ENCODE measurements at regions not wholly inside any gene's neighbourhood (a gene's known extent, or its start where the extent isn't known, plus 50 kb on each side); places are given as distances from the start of the nearest gene placed in this dataset.

- intact Hi-C loops (cut with micrococcal nuclease), result no loop called here
- Mint-ChIP-seq H3K27ac (no peak overlapping the region), H3K4me1 (ENCODE audit: low read depth) (no peaks in the 10 kb centered on the region)
These were observed 116.6 kb downstream of the MRPL14 start for GRCh38 chr6:44010411-44011349.

GRCh38 chr6:44009425-44010321 is 117.6 kb downstream of the MRPL14 start:
- Mint-ChIP-seq H3K4me1 (ENCODE audit: low read depth) (no peaks in the 10 kb centered on the region), H3K36me3 (ENCODE audit: low read depth) (no peaks in the 10 kb centered on the region), H3K27ac (no peak overlapping the region), H3K27me3 (ENCODE audit: insufficient read depth) (peaks cover 24% of the 10 kb centered on the region), H3K4me3 (no peak overlapping the region), H3K9me3 (no peaks in the 10 kb centered on the region)
- no peak for DNase-seq (ENCODE audit: low spot score)
- intact Hi-C loops (cut with micrococcal nuclease), result no loop called here

More at GRCh38 chr6:44010411-44011349, 116.6 kb downstream of the MRPL14 start:
- Mint-ChIP-seq H3K9me3 (no peaks in the 10 kb centered on the region), H3K4me3 (no peak overlapping the region), H3K36me3 (ENCODE audit: low read depth) (no peaks in the 10 kb centered on the region), H3K27me3 (ENCODE audit: insufficient read depth) (peaks cover 20% of the 10 kb centered on the region)
- no peak for DNase-seq (ENCODE audit: low spot score)

- Mint-ChIP-seq H3K9me3 (no peaks in the 10 kb centered on the region), H3K4me1 (ENCODE audit: low read depth) (no peaks in the 10 kb centered on the region), H3K27ac (no peak overlapping the region), H3K4me3 (no peak overlapping the region), H3K36me3 (ENCODE audit: low read depth) (no peaks in the 10 kb centered on the region), H3K27me3 (ENCODE audit: insufficient read depth) (peaks cover 25% of the 10 kb centered on the region)
- DNase-seq (ENCODE audit: low spot score), result no peak
- intact Hi-C loops (cut with micrococcal nuclease), result no loop called here
These were observed 118.4 kb downstream of the MRPL14 start for GRCh38 chr6:44008821-44009370.

GRCh38 chr6:44007818-44008621 is 119.2 kb downstream of the MRPL14 start:
- DNase-seq (ENCODE audit: low spot score), result no peak
- peaks cover 32% of the 10 kb centered on the region for H3K27me3 Mint-ChIP-seq (ENCODE audit: insufficient read depth)
- H3K9me3 Mint-ChIP-seq, result no peaks in the 10 kb centered on the region
- intact Hi-C loops (cut with micrococcal nuclease), result no loop called here
- H3K27ac Mint-ChIP-seq, result no peak overlapping the region
- no peaks in the 10 kb centered on the region for H3K4me1 Mint-ChIP-seq (ENCODE audit: low read depth)
- no peaks in the 10 kb centered on the region for H3K36me3 Mint-ChIP-seq (ENCODE audit: low read depth)
- H3K4me3 Mint-ChIP-seq, result no peak overlapping the region

- peaks cover 37% of the 10 kb centered on the region for H3K27me3 Mint-ChIP-seq (ENCODE audit: insufficient read depth)
- intact Hi-C loops (cut with micrococcal nuclease), result no loop called here
- no peaks in the 10 kb centered on the region for H3K9me3 Mint-ChIP-seq
These were observed 120.4 kb downstream of the MRPL14 start for GRCh38 chr6:44006872-44007303.

GRCh38 chr6:44006123-44006871 is 121.0 kb downstream of the MRPL14 start:
- no peak overlapping the region for H3K27ac Mint-ChIP-seq
- H3K27me3 Mint-ChIP-seq (ENCODE audit: insufficient read depth), result peaks cover 40% of the 10 kb centered on the region
- intact Hi-C loops (cut with micrococcal nuclease), result no loop called here
- H3K9me3 Mint-ChIP-seq, result no peaks in the 10 kb centered on the region
- H3K4me3 Mint-ChIP-seq, result no peak overlapping the region
- H3K4me1 Mint-ChIP-seq (ENCODE audit: low read depth), result no peaks in the 10 kb centered on the region
- H3K36me3 Mint-ChIP-seq (ENCODE audit: low read depth), result no peaks in the 10 kb centered on the region
- DNase-seq (ENCODE audit: low spot score), result no peak

More at GRCh38 chr6:44006872-44007303, 120.4 kb downstream of the MRPL14 start:
- H3K4me1 Mint-ChIP-seq (ENCODE audit: low read depth), result no peaks in the 10 kb centered on the region
- DNase-seq (ENCODE audit: low spot score), result no peak
- H3K4me3 Mint-ChIP-seq, result no peak overlapping the region
- no peak overlapping the region for H3K27ac Mint-ChIP-seq
- H3K36me3 Mint-ChIP-seq (ENCODE audit: low read depth), result no peaks in the 10 kb centered on the region

GRCh38 chr6:44005507-44005903 is 121.7 kb downstream of the MRPL14 start:
- no peak for DNase-seq (ENCODE audit: low spot score)
- Mint-ChIP-seq H3K27me3 (ENCODE audit: insufficient read depth) (peaks cover 42% of the 10 kb centered on the region), H3K4me1 (ENCODE audit: low read depth) (peaks cover 2% of the 10 kb centered on the region), H3K9me3 (no peaks in the 10 kb centered on the region), H3K4me3 (no peak overlapping the region), H3K36me3 (ENCODE audit: low read depth) (no peaks in the 10 kb centered on the region), H3K27ac (no peak overlapping the region)
- intact Hi-C loops (cut with micrococcal nuclease), result no loop called here

GRCh38 chr6:44004625-44005506 is 122.4 kb downstream of the MRPL14 start:
- Mint-ChIP-seq H3K4me3 (no peak overlapping the region), H3K9me3 (no peaks in the 10 kb centered on the region), H3K27me3 (ENCODE audit: insufficient read depth) (peaks cover 42% of the 10 kb centered on the region), H3K4me1 (ENCODE audit: low read depth) (peaks cover 6% of the 10 kb centered on the region), H3K36me3 (ENCODE audit: low read depth) (no peaks in the 10 kb centered on the region), H3K27ac (no peak overlapping the region)
- intact Hi-C loops (cut with micrococcal nuclease), result loop anchor here (5.0 kb wide), 2 partner anchors 42 to 283 kb away; no protein-coding TSS in a partner anchor
- DNase-seq (ENCODE audit: low spot score), result no peak

- Mint-ChIP-seq H3K4me3 (no peak overlapping the region), H3K27me3 (ENCODE audit: insufficient read depth) (peaks cover 39% of the 10 kb centered on the region), H3K36me3 (ENCODE audit: low read depth) (no peaks in the 10 kb centered on the region), H3K4me1 (ENCODE audit: low read depth) (peaks cover 6% of the 10 kb centered on the region), H3K27ac (no peak overlapping the region), H3K9me3 (no peaks in the 10 kb centered on the region)
- intact Hi-C loops (cut with micrococcal nuclease), result loop anchor here (5.0 kb wide), 2 partner anchors 43 to 282 kb away; no protein-coding TSS in a partner anchor
- no peak for DNase-seq (ENCODE audit: low spot score)
These were observed 123.1 kb downstream of the MRPL14 start for GRCh38 chr6:44004136-44004535.

GRCh38 chr6:44003345-44004061 is 123.7 kb downstream of the MRPL14 start:
- intact Hi-C loops (cut with micrococcal nuclease), result loop anchor here (2.0 to 5.0 kb wide), 4 partner anchors 44 to 281 kb away; partner anchors contain the start of gene VEGFA
- Mint-ChIP-seq H3K4me1 (ENCODE audit: low read depth) (peaks cover 6% of the 10 kb centered on the region), H3K36me3 (ENCODE audit: low read depth) (no peaks in the 10 kb centered on the region), H3K27me3 (ENCODE audit: insufficient read depth) (peaks cover 37% of the 10 kb centered on the region), H3K4me3 (no peak overlapping the region), H3K9me3 (no peaks in the 10 kb centered on the region), H3K27ac (no peak overlapping the region)
- DNase-seq (ENCODE audit: low spot score), result no peak

Measured in activated T-helper 1 cell treated with anti-CD3 and anti-CD28 coated beads, Interleukin-12 subunit alpha, Interleukin-12 subunit beta, Interleukin-2, Interleukin-4 antibody, amounts not matched to agents 30 ng/mL and 10 ng/mL and 1 ng/mL, durations not matched to agents 14 hours and 24 hours and 36 hours (primary cell).